Heart left ventricle (tissue), 16 donors: ENCODE measurements at regions not wholly inside any gene's neighbourhood (a gene's known extent, or its start where the extent isn't known, plus 50 kb on each side); places are given as distances from the start of the nearest gene placed in this dataset.

ENCODE experiments used
- ATAC-seq, 4 donors: fragments of 200-7000 bp; cut with Tn5 transposase; one replicate each; pipeline ENCODE4 v1.9.1; 2020 to 2022; ENCODE audit warnings: moderate library complexity in 4 of 4, mild to moderate bottlenecking in 3 of 4, moderate number of reproducible peaks in 1 of 4
- DNase-seq, 5 donors: peaks; one replicate each; pipeline ENCODE4 v3.0.0-alpha.2; 2020
- H3K27ac ChIP-seq, 12 donors: fragments of 200-600 bp; sonication (generic) in 4 of 12; one replicate each; pipeline versions ENCODE4 v1.5.0 to v1.8.0; 2016 to 2022; ENCODE audit warnings: mild to moderate bottlenecking in 2 of 12
- H3K27me3 ChIP-seq, 9 donors: fragments of 200-600 bp; sonication (generic) in 2 of 9; one replicate each; pipeline versions ENCODE4 v1.5.1 to v1.8.0; 2016 to 2022; ENCODE audit warnings: mild to moderate bottlenecking in 3 of 9
- H3K36me3 ChIP-seq, 9 donors: fragments of 200-600 bp; sonication (generic) in 2 of 9; one replicate each; pipeline versions ENCODE4 v1.5.0 to v1.8.0; 2018 to 2022; ENCODE audit warnings: mild to moderate bottlenecking in 2 of 9
- H3K4me1 ChIP-seq, 12 donors: fragments of 200-600 bp; sonication (generic) in 4 of 12; one replicate each; pipeline versions ENCODE4 v1.5.0 to v1.8.0; 2016 to 2022; ENCODE audit warnings: mild to moderate bottlenecking in 3 of 12
- H3K4me3 ChIP-seq, 12 donors: fragments of 200-600 bp; sonication (generic) in 4 of 12; one replicate each; pipeline versions ENCODE4 v1.5.0 to v1.8.0; 2017 to 2022; ENCODE audit warnings: mild to moderate bottlenecking in 9 of 12, moderate library complexity in 4 of 12
- H3K9me3 ChIP-seq, 12 donors: fragments of 200-600 bp; sonication (generic) in 4 of 12; one replicate each; pipeline versions ENCODE4 v1.5.0 to v1.8.0; 2016 to 2022; ENCODE audit warnings: mild to moderate bottlenecking in 1 of 12
- POLR2A ChIP-seq, 2 donors: fragments of 450-650 bp; IDR thresholded peaks; one replicate each; pipeline ENCODE4 v1.6.1; 2017; ENCODE audit warnings: antibody characterized with exemption in 2 of 2, mild to moderate bottlenecking in 2 of 2, moderate library complexity in 2 of 2
- WGBS, 4 donors: extraction: QIAGEN DNeasy Blood & Tissue Kit in 2 of 4; methylation state at CpG; one replicate each; pipeline versions ENCODE4 v1.1.5 to v1.1.7; 2013 to 2018; 5-methylcytosine and 5-hydroxymethylcytosine counted together
- intact Hi-C, 10 donors: fragments of 100-400 bp; cut with DNase I; formaldehyde crosslinking; loops; one replicate each; pipeline versions ENCODE4 v1.11.1 to v1.14.2; 2022
- TF ChIP-seq, protein P1 (sequence below), 12 donors: fragments of 200-600 bp; sonication (generic) in 4 of 12; IDR thresholded peaks; one replicate each; pipeline versions ENCODE4 v1.5.0 to v1.8.0; 2018 to 2022; ENCODE audit warnings: antibody characterized with exemption in 12 of 12, mild to moderate bottlenecking in 5 of 12
- donor health status: ischemic (EF 13 %, LVEDD 7.1; RV severe dilation, severe dysfunction).
- donor health status: healthy with polysubstance abuse.
- donor health status: DM: no; HTN: yes; CAD: no.
- donor health status: DM: no; HTN: no; CAD: no.
- donor health status: ischemic (EF 25% LVEDD 6.9; RV normal size, moderate dysfunction).
- donor health status: ischemic (EF 25% LVEDD 5.7; RV mildly dilated, moderate dysfunction).
- donor health status: healthy.
- donor health status: DM: yes; HTN: yes; CAD: no.
- donor health status: ischemic (EF 35%, LVEDD 5.7; RV mildly dilated, moderate dysfunction).
- donor health status: nonischemic (EF 11% LVEDD 7.7; RV severe dilation, severe dysfunction).
- donor health status: DM: yes; HTN: yes; CAD: no.
- donor health status: PGD.
- donor health status: ischemic (EF 29% LVEDD 5.4; RV normal size, mild dysfunction).
- donor health status: nonischemic (EF 23%, LVEDD 6.1; RV moderate dilation, normal function).

DNA sequence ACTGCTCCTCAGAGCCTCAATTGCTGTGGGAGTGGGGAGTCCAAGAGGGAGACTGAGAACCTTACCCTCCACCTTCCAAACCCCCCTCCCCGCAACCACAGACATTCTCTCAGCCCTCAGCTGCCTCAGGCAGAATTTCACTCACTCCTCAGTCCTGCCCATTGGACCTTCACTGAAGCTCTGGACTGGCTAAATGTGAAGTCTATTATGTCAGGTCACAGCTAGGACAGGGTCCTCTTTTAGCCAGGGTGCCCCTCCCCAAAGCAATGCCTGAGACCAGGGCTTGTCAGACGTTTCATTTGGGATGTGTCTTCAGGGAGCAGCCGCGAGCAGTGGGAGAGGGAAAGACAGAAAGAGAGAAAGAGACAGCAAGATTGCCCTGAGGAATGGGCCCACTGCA is 199.3 kb upstream of the CCDC68 start:
- Histone ChIP-seq H3K27ac (no peak overlapping the region), H3K36me3 (no peaks in the 10 kb centered on the region), H3K4me3 (no peak overlapping the region), H3K9me3 (no peaks in the 10 kb centered on the region), H3K27me3 (no peaks in the 10 kb centered on the region), H3K4me1 (no peaks in the 10 kb centered on the region)
- WGBS, 4 donors: 83 to 87% (median 86%) methylated on average over 4 of the region's 4 CpGs
- intact Hi-C loops: no loop called here
- no peak for DNase-seq
- no peak for ATAC-seq
- TF ChIP-seq, protein P1, sequence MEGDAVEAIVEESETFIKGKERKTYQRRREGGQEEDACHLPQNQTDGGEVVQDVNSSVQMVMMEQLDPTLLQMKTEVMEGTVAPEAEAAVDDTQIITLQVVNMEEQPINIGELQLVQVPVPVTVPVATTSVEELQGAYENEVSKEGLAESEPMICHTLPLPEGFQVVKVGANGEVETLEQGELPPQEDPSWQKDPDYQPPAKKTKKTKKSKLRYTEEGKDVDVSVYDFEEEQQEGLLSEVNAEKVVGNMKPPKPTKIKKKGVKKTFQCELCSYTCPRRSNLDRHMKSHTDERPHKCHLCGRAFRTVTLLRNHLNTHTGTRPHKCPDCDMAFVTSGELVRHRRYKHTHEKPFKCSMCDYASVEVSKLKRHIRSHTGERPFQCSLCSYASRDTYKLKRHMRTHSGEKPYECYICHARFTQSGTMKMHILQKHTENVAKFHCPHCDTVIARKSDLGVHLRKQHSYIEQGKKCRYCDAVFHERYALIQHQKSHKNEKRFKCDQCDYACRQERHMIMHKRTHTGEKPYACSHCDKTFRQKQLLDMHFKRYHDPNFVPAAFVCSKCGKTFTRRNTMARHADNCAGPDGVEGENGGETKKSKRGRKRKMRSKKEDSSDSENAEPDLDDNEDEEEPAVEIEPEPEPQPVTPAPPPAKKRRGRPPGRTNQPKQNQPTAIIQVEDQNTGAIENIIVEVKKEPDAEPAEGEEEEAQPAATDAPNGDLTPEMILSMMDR (IDR thresholded peaks at IDR 0.05): no peak
- TF ChIP-seq POLR2A (IDR thresholded peaks at IDR 0.05): no peak

DNA sequence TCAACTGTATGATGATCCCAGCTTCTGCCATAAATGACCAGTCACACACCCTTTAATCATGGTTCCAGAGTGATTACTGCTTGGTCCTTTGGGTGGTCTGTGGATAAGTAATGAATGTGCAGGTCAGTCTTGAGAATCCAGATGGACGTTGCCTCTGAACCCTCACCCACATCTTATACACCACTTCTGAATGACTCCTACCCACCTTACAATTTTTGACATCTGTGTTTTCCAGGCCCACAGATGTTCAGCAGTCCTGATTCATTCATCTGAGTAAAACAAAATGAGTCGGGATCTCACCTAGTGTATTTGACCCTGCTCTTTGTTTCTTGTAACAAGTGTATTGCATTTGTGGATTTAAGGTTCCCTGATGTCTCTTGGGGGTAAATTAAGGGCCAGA is 194.1 kb upstream of the CCDC68 start:
- DNase-seq: no peak
- no peak for ATAC-seq
- no peaks in the 10 kb centered on the region for H3K9me3 ChIP-seq
- H3K27ac ChIP-seq: no peak overlapping the region
- intact Hi-C loops: no loop called here
- TF ChIP-seq, protein P1 (IDR thresholded peaks at IDR 0.05): no peak
- no peak for TF ChIP-seq POLR2A (IDR thresholded peaks at IDR 0.05)
- H3K36me3 ChIP-seq: no peaks in the 10 kb centered on the region
- no peak overlapping the region for H3K4me3 ChIP-seq
- peaks cover 0 to 10% (median 0%) of the 10 kb centered on the region in 12 donors for H3K4me1 ChIP-seq
- WGBS, 4 donors: 90 to 93% (median 91%) methylated on average over 2 of the region's 2 CpGs
- H3K27me3 ChIP-seq: no peaks in the 10 kb centered on the region

- Histone ChIP-seq H3K27ac (no peak overlapping the region), H3K4me1 (peaks cover 0 to 10% (median 0%) of the 10 kb centered on the region in 12 donors), H3K4me3 (no peak overlapping the region), H3K27me3 (no peaks in the 10 kb centered on the region), H3K36me3 (no peaks in the 10 kb centered on the region), H3K9me3 (no peaks in the 10 kb centered on the region)
- TF ChIP-seq, protein P1 (IDR thresholded peaks at IDR 0.05): no peak
- no peak for TF ChIP-seq POLR2A (IDR thresholded peaks at IDR 0.05)
- no peak for DNase-seq
- intact Hi-C loops: no loop called here
- no peak for ATAC-seq
- 70 to 82% (median 76%) methylated on average over 1 of the region's 1 CpG for WGBS, 4 donors
Measured at GRCh38 chr18:55152801-55153200, 193.5 kb upstream of the CCDC68 start.

- ATAC-seq (peak in 1 of 4 donors; percentile 41), DNase-seq (no peak)
- Histone ChIP-seq H3K9me3 (no peaks in the 10 kb centered on the region), H3K4me1 (peaks cover 0 to 10% (median 0%) of the 10 kb centered on the region in 12 donors), H3K36me3 (no peaks in the 10 kb centered on the region), H3K27me3 (no peaks in the 10 kb centered on the region), H3K4me3 (no peak overlapping the region), H3K27ac (no peak overlapping the region)
- WGBS, 4 donors: 70 to 76% (median 73%) methylated on average over 6 of the region's 6 CpGs
- intact Hi-C loops: no loop called here
- TF ChIP-seq, protein P1 (IDR thresholded peaks at IDR 0.05): no peak
- TF ChIP-seq POLR2A (IDR thresholded peaks at IDR 0.05): no peak
Measured at GRCh38 chr18:55149994-55150393, 190.7 kb upstream of the CCDC68 start.
